Activated CD8-positive, alpha-beta memory T cell treated with anti-CD3 and anti-CD28 coated beads, Interleukin-2, amount 50 U/mL, for 24 hours (primary cell): ENCODE measurements at regions not wholly inside any gene's neighbourhood (a gene's known extent, or its start where the extent isn't known, plus 50 kb on each side); places are given as distances from the start of the nearest gene placed in this dataset.
"Not testable (repeated sequence)": the region's sequence is repeated elsewhere in the genome, so short reads cannot be mapped to it uniquely, and the experiment has no call there.

Experiments
- DNase-seq: peaks from one replicate; pipeline ENCODE4 v3.0.0-alpha.2; 2020; ENCODE audit errors: extremely low read depth

GRCh38 chr9:95732802-95733688, 142.4 kb upstream of the ERCC6L2 start:
- DNase-seq, result no peak

- DNase-seq, result no peak
These were observed 143.6 kb upstream of the ERCC6L2 start for GRCh38 chr9:95731876-95732275.

- DNase-seq, result no peak
These were observed 145.7 kb upstream of the ERCC6L2 start for GRCh38 chr9:95729669-95730368.

GRCh38 chr9:95729046-95729445, 146.4 kb upstream of the ERCC6L2 start:
- DNase-seq, result no peak

DNA sequence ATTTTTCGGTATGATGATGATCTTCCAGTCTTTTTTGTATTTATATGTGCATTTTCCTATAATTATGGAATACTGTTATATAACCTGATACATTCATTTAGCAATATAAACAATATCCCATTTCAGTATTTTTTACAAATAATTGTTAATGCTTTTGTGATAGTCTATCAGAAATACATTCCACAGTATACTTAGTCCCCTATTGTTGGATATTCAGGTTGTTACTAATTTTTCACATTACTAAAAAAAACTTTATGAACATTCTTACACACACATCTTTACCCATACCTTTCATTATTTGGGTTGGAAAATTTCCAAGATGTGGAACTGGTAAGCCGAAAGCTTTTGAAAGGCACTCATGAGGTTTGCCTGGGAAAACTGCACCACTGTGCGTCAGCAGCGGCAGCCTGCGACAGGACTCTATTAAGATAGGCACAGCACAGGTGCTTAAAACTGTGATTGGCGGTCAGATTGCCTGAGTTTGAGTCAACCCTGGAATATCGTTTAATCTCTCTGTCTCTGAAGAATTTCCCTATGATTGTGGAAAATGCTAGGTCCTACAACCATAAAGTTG, 147.5 kb upstream of the ERCC6L2 start:
- DNase-seq, result no peak

DNA sequence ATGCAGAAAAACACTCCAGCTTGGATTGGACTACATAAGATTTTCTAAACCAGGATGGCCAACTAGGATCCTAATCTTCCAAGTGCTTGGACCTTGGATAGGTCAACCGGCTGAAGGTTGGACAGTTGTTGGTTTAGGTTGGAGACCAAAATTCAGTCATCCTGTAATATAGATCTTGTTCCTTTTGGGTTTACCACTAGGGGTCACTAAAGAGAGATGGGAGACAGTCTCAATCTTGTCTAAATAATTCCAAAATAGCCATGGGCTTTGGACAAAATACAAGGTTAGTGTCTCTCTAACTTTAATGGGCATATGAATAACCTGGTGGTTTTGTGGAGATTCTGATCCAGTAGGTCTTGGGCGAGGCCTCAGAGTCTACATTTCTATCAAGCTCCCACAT, 148.7 kb upstream of the ERCC6L2 start:
- no peak for DNase-seq

- no peak for DNase-seq
These were observed 150.4 kb upstream of the ERCC6L2 start for GRCh38 chr9:95725045-95725444.

- peak; percentile 39 for DNase-seq
These were observed 151.1 kb upstream of the ERCC6L2 start for GRCh38 chr9:95724253-95724991.

DNA sequence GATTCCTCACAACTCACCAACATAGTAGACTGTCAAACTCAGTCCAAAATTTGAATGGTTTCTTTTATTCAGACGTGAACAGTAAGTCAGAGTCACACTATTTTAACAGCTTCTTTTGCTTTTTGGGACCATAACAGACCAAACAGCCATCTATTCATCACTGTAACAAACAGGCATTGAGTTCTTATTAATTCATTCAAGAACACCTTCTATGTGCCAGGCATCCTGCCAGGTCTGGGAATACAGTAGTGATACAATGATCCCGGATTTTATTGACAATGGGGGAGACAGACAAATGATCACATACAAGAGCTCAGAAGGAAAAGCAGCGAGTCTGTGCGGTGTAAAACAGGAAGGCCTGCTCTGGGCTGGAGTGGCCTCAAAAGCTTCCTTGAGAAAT, 153.3 kb upstream of the ERCC6L2 start:
- no peak for DNase-seq

- no peak for DNase-seq
These were observed 154.4 kb upstream of the ERCC6L2 start for GRCh38 chr9:95721061-95721531.

DNA sequence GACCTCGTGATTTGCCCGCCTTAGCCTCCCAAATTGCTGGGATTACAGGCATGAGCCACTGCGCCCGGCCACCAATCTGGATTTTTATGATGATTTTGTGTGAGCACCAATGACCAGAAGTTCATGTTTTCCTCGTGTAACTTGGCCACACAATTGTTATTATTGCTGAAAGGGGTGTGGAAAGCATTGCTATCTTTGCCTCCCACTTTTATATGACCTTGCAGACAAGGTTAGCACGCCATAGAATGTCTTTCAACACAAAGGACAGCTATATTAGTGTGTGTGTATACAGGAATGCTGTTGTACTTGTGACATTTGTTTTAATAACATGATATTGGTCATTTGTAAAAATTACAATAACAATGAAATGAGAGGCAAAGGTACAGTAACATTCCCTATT, 155.0 kb upstream of the ERCC6L2 start:
- no peak for DNase-seq

- no peak for DNase-seq
These were observed 156.1 kb upstream of the ERCC6L2 start for GRCh38 chr9:95719354-95719753.

DNA sequence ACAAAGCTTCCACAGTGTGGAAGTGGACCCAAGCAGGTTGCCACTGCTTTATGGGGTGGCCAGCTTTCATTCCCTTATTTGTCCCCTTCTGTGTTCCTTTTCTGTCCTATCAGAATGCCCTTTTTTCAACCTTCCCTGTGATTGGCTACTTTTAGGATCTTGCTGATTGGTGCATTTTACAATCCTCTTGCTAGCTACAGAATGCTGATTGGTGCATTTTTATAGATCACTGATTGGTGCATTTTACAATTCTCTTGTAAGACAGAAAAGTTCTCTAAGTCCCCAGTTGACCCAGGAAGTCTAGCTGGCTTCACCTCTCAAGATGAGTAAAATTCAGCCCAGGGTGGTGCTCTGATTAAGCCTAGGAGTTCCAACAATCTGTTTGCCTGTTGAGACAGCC, 157.2 kb upstream of the ERCC6L2 start:
- DNase-seq, result no peak

GRCh38 chr9:95715868-95716435, 159.5 kb upstream of the ERCC6L2 start:
- no peak for DNase-seq

- no peak for DNase-seq
These were observed 165.0 kb upstream of the ERCC6L2 start for GRCh38 chr9:95710446-95710845.

DNA sequence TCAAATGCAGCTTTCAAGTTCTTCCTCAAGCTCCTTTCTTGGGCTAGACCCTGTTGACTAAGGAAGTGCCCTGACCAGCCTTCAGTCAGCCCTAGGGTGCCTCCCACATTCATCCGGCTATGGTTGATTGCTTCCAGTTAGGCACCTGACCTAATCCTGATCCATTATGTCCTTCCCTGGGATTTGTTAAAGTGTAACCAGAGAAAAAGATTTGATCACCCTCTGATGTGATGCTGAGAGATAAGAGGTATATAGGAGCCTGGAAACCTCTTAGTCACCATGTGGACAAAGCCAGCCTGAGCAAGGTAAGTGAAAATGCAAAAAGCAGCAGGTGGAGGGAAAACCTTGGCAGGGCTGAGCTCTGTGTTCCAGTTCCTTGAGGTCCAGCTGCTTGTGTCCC, 178.8 kb upstream of the ERCC6L2 start:
- DNase-seq, result no peak

- no peak for DNase-seq
These were observed 174.7 kb upstream of the PTCH1 start for GRCh38 chr9:95691435-95691834.

- DNase-seq, result no peak
These were observed 172.9 kb upstream of the PTCH1 start for GRCh38 chr9:95689669-95690068.

GRCh38 chr9:95684516-95684915, 167.7 kb upstream of the PTCH1 start:
- DNase-seq, result no peak

DNA sequence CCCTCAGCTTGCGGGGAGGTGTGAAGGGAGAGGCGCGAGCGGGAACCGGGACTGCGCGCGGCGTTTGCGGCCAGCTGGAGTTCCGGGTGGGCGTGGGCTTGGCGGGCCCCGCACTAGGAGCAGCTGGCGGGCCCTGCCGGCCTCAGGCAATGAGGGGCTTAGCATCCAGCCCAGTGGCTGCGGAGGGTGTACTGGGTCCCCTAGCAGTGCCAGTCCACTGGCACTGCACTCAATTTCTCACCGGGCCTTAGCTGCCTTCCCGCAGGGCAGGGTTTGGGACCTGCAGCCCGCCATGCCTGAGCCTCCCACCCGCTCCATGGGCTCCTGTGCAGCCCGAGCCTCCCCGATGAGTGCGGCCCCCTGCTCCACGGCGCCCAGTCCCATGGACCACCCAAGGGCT, 163.5 kb upstream of the PTCH1 start:
- not testable (repeated sequence) for DNase-seq

DNA sequence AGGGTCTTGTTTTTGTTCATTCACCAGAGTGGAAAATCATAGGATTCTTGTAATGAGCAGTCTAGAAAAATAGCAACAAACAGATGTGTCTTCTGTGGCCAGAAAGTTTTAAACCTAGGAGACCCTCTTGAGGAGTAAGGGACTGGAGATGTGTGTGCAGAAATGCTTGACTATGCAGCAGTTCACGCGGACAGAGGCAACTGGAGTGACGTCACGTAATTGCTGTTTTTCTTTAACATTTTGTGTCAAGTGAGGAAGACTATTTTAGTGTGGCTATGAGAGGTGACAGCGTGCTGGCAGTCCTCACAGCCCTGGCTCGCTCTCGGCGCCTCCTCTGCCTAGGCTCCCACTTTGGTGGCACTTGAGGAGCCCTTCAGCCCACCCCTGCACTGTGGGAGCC, 163.1 kb upstream of the PTCH1 start:
- no peak for DNase-seq

GRCh38 chr9:95678759-95679158, 162.0 kb upstream of the PTCH1 start:
- no peak for DNase-seq
